Transverse colon (tissue), 4 donors: ENCODE measurements at regions not wholly inside any gene's neighbourhood (a gene's known extent, or its start where the extent isn't known, plus 50 kb on each side); places are given as distances from the start of the nearest gene placed in this dataset.

Source experiments
- DNase-seq: peaks from one replicate; pipeline ENCODE4 v3.0.0-alpha.2; 2019
- H3K27ac ChIP-seq, 4 donors: fragments of 200-600 bp; sonication (generic); 2 replicates each; pipeline ENCODE4 v1.5.1; 2016 to 2018; ENCODE audit warnings: inconsistent platforms in 4 of 4
- H3K27me3 ChIP-seq: fragments of 200-600 bp; sonication (generic); 2 replicates; pipeline ENCODE4 v1.5.1; 2017; ENCODE audit warnings: inconsistent platforms
- H3K36me3 ChIP-seq, 4 donors: fragments of 200-600 bp; sonication (generic); 2 replicates each; pipeline ENCODE4 v1.5.1; 2017 to 2019; ENCODE audit warnings: inconsistent platforms in 4 of 4
- H3K4me1 ChIP-seq, 4 donors: fragments of 200-600 bp; sonication (generic); 2 replicates each; pipeline ENCODE4 v1.5.1; 2017 to 2020; ENCODE audit warnings: inconsistent platforms in 4 of 4
- H3K4me3 ChIP-seq, 4 donors: fragments of 200-600 bp; sonication (generic); 1 replicate in 1 of 4; 2 replicates in 3 of 4; pipeline versions ENCODE4 v1.5.1 to v1.6.1; 2017 to 2019; ENCODE audit warnings: inconsistent platforms in 4 of 4
- H3K9me3 ChIP-seq, 2 donors: fragments of 200-600 bp; sonication (generic); 2 replicates each; pipeline ENCODE4 v1.5.1; 2017 to 2019; ENCODE audit warnings: inconsistent platforms in 2 of 2
- EP300 ChIP-seq: sonication (generic); formaldehyde crosslinking; IDR thresholded peaks from one replicate; pipeline ENCODE4 v1.6.1; 2017; ENCODE audit warnings: antibody characterized with exemption, low read depth
- POLR2A ChIP-seq: fragments of 450-650 bp; IDR thresholded peaks from one replicate; pipeline ENCODE4 v1.6.1; 2016; ENCODE audit warnings: antibody characterized with exemption, mild to moderate bottlenecking, moderate library complexity
- POLR2AphosphoS5 ChIP-seq, 3 donors: sonication (generic); formaldehyde crosslinking; IDR thresholded peaks; one replicate each; pipeline ENCODE4 v1.6.1; 2016; ENCODE audit warnings: antibody characterized with exemption in 3 of 3
- WGBS, 2 donors: methylation state at CpG; one replicate each; pipeline ENCODE4 v1.1.5; 2018; ENCODE audit warnings: low coverage in 1 of 2; 5-methylcytosine and 5-hydroxymethylcytosine counted together
- in situ Hi-C, 4 donors: fragments of 200-750 bp; cut with MboI; loops; one replicate each; pipeline versions ENCODE4 v1.15.0 to v1.15.1; 2017; ENCODE audit warnings: low sequenced_read_pairs in 3 of 4, low pct_ligation_motif_present in 1 of 4, low pct_unique_long_range_greater_than_20kb in 1 of 4
- intact Hi-C: fragments of 100-400 bp; cut with DNase I; formaldehyde crosslinking; loops from one replicate; pipeline ENCODE4 v1.15.1; 2023; ENCODE audit warnings: low total_unique reads
- TF ChIP-seq, protein P1 (sequence below), 5 experiments: fragments of 200-600 bp in 3 of 5; fragments of 450-650 bp in 2 of 5; sonication (generic) in 3 of 5; IDR thresholded peaks; 1 replicate in 2 of 5; 2 replicates in 3 of 5; pipeline ENCODE4 v1.5.1; 2016 to 2017; ENCODE audit warnings: antibody characterized with exemption in 5 of 5, inconsistent platforms in 3 of 5, mild to moderate bottlenecking in 2 of 5, moderate library complexity in 1 of 5

DNA sequence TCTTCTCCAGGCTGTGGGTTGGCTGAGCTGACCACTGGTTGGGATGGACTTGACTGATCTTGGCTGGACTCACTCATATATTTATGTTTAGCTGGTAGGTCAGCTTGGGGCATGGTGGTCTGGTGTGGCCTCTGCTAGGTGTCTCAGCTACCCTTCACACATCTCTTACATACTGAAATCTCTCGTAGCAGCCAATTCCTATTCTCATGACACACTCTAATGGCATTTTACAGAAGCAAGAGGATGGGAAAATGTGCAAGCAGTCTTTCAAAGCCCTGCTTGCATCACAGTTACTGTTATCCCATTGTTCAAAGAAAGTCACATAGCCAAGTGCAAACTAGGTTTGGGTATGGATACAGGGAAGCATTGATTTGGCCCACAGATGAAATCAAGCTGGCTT, 55.5 kb upstream of the PCDH18 start:
- intact Hi-C loops, result no loop called here
- Histone ChIP-seq H3K36me3 (no peaks in the 10 kb centered on the region), H3K27me3 (no peaks in the 10 kb centered on the region), H3K27ac (no peak overlapping the region), H3K4me3 (no peak overlapping the region), H3K9me3 (no peaks in the 10 kb centered on the region), H3K4me1 (no peaks in the 10 kb centered on the region)
- DNase-seq, result no peak
- in situ Hi-C loops, result no loop called here
- no peak for TF ChIP-seq EP300
- TF ChIP-seq, protein P1, sequence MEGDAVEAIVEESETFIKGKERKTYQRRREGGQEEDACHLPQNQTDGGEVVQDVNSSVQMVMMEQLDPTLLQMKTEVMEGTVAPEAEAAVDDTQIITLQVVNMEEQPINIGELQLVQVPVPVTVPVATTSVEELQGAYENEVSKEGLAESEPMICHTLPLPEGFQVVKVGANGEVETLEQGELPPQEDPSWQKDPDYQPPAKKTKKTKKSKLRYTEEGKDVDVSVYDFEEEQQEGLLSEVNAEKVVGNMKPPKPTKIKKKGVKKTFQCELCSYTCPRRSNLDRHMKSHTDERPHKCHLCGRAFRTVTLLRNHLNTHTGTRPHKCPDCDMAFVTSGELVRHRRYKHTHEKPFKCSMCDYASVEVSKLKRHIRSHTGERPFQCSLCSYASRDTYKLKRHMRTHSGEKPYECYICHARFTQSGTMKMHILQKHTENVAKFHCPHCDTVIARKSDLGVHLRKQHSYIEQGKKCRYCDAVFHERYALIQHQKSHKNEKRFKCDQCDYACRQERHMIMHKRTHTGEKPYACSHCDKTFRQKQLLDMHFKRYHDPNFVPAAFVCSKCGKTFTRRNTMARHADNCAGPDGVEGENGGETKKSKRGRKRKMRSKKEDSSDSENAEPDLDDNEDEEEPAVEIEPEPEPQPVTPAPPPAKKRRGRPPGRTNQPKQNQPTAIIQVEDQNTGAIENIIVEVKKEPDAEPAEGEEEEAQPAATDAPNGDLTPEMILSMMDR (IDR thresholded peaks at IDR 0.05), result no peak
- TF ChIP-seq POLR2A, result no peak
- TF ChIP-seq POLR2AphosphoS5 (IDR thresholded peaks at IDR 0.05), result no peak
- WGBS, 2 donors, result 80% methylated on average over 1 of the region's 1 CpG; no CpG with 5 or more reads in 1 of the 2 donors

DNA sequence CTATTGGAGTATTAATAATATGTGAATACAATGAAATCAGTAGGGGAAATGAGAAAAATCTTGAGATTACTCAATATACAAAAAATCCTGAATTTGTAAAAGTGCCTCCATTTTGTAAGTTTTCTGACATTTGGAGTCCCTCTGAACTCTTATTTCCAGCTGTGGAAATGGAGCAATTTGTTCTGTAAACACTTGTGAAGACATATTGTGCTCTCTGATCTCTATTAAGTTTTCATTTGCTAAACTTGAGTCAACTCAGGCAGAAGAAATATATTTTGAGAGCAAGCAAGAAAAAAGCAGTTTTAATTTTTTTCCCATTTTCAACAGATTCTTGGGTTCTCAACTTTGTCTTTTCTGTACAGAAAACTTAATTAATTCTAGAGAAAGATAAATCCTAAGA, 51.4 kb upstream of the PCDH18 start:
- H3K27ac ChIP-seq, result peak overlapping the region in 1 of 4 donors; percentile 24
- no peaks in the 10 kb centered on the region for H3K36me3 ChIP-seq
- TF ChIP-seq POLR2AphosphoS5 (IDR thresholded peaks at IDR 0.05) (peak in 1 of 3 donors; percentile 7), POLR2A (no peak)
- TF ChIP-seq, protein P1 (IDR thresholded peaks at IDR 0.05), result no peak
- in situ Hi-C loops (no loop called here), intact Hi-C loops (no loop called here)
- no peaks in the 10 kb centered on the region for H3K4me1 ChIP-seq
- no peak for DNase-seq
- no peak overlapping the region for H3K4me3 ChIP-seq
- no peaks in the 10 kb centered on the region for H3K27me3 ChIP-seq
- H3K9me3 ChIP-seq, result no peaks in the 10 kb centered on the region
